Upper lobe of left lung (tissue), 6 donors: ENCODE measurements at regions not wholly inside any gene's neighbourhood (a gene's known extent, or its start where the extent isn't known, plus 50 kb on each side); places are given as distances from the start of the nearest gene placed in this dataset.

Experiments
- ATAC-seq, 2 donors: fragments of 200-7000 bp; cut with Tn5 transposase; one replicate each; pipeline ENCODE4 v1.9.1; 2022; ENCODE audit warnings: mild to moderate bottlenecking in 2 of 2, moderate library complexity in 2 of 2; ENCODE audit not compliant: low FRiP score in 2 of 2
- DNase-seq, 2 donors: peaks; one replicate each; pipeline ENCODE4 v3.0.0-alpha.2; 2019 to 2020
- H3K27ac ChIP-seq, 4 donors: fragments of 200-600 bp; sonication (generic); one replicate each; pipeline ENCODE4 v1.5.1; 2016 to 2019
- H3K27me3 ChIP-seq, 4 donors: fragments of 200-600 bp; sonication (generic); one replicate each; pipeline ENCODE4 v1.5.1; 2017 to 2019
- H3K36me3 ChIP-seq, 4 donors: fragments of 200-600 bp; sonication (generic); one replicate each; pipeline ENCODE4 v1.5.1; 2016 to 2019
- H3K4me1 ChIP-seq, 4 donors: fragments of 200-600 bp; sonication (generic); one replicate each; pipeline ENCODE4 v1.5.1; 2018 to 2019
- H3K4me3 ChIP-seq, 4 donors: fragments of 200-600 bp; sonication (generic); one replicate each; pipeline ENCODE4 v1.5.1; 2017 to 2019; ENCODE audit warnings: mild to moderate bottlenecking in 2 of 4, moderate library complexity in 1 of 4
- H3K9me3 ChIP-seq, 4 donors: fragments of 200-600 bp; sonication (generic); one replicate each; pipeline ENCODE4 v1.5.1; 2018 to 2019
- EP300 ChIP-seq, 4 donors: sonication (generic); formaldehyde crosslinking; IDR thresholded peaks; one replicate each; pipeline ENCODE4 v1.5.1; 2017; ENCODE audit warnings: antibody characterized with exemption in 4 of 4, control low read depth in 2 of 4
- POLR2A ChIP-seq, 4 donors: fragments of 450-650 bp; IDR thresholded peaks; one replicate each; pipeline ENCODE4 v1.5.1; 2016 to 2017; ENCODE audit warnings: antibody characterized with exemption in 4 of 4, mild to moderate bottlenecking in 2 of 4
- POLR2AphosphoS5 ChIP-seq, 2 donors: sonication (generic); formaldehyde crosslinking; IDR thresholded peaks; one replicate each; pipeline ENCODE4 v1.5.1; 2017; ENCODE audit warnings: antibody characterized with exemption in 2 of 2
- WGBS, 2 donors: methylation state at CpG; one replicate each; pipeline ENCODE4 v1.1.5; 2017 to 2018; 5-methylcytosine and 5-hydroxymethylcytosine counted together
- TF ChIP-seq, protein P1 (sequence below), 6 experiments: fragments of 450-650 bp in 4 of 6; fragments of 200-600 bp in 2 of 6; sonication (generic) in 2 of 6; IDR thresholded peaks; one replicate each; pipeline ENCODE4 v1.5.1; 2016 to 2019; ENCODE audit warnings: antibody characterized with exemption in 6 of 6
- donor health status: DM: no; HTN: no; CAD: no; lungs with moderate emphysema.
- donor health status: DM: no; HTN: yes; CAD: no; lungs with severe emphysema.

GRCh38 chr7:18210377-18210776 lies 182.7 kb upstream of the PRPS1L1 start:
- ATAC-seq = no peak
- WGBS, 2 donors = 69% methylated on average over 2 of the region's 2 CpGs
- H3K4me3 ChIP-seq = no peak overlapping the region
- H3K9me3 ChIP-seq = no peaks in the 10 kb centered on the region
- TF ChIP-seq, protein P1, sequence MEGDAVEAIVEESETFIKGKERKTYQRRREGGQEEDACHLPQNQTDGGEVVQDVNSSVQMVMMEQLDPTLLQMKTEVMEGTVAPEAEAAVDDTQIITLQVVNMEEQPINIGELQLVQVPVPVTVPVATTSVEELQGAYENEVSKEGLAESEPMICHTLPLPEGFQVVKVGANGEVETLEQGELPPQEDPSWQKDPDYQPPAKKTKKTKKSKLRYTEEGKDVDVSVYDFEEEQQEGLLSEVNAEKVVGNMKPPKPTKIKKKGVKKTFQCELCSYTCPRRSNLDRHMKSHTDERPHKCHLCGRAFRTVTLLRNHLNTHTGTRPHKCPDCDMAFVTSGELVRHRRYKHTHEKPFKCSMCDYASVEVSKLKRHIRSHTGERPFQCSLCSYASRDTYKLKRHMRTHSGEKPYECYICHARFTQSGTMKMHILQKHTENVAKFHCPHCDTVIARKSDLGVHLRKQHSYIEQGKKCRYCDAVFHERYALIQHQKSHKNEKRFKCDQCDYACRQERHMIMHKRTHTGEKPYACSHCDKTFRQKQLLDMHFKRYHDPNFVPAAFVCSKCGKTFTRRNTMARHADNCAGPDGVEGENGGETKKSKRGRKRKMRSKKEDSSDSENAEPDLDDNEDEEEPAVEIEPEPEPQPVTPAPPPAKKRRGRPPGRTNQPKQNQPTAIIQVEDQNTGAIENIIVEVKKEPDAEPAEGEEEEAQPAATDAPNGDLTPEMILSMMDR (IDR thresholded peaks at IDR 0.05) = no peak
- TF ChIP-seq EP300 (IDR thresholded peaks at IDR 0.05) (no peak), POLR2AphosphoS5 (IDR thresholded peaks at IDR 0.05) (no peak), POLR2A (IDR thresholded peaks at IDR 0.05) (no peak)
- no peaks in the 10 kb centered on the region for H3K4me1 ChIP-seq
- DNase-seq = no peak
- no peaks in the 10 kb centered on the region for H3K36me3 ChIP-seq
- no peak overlapping the region for H3K27ac ChIP-seq
- H3K27me3 ChIP-seq = no peaks in the 10 kb centered on the region

- Histone ChIP-seq H3K36me3 (no peaks in the 10 kb centered on the region), H3K4me1 (no peaks in the 10 kb centered on the region), H3K27ac (no peak overlapping the region), H3K27me3 (no peaks in the 10 kb centered on the region), H3K4me3 (no peak overlapping the region), H3K9me3 (no peaks in the 10 kb centered on the region)
- WGBS, 2 donors = 82 to 83% methylated on average over 3 of the region's 3 CpGs
- DNase-seq (no peak), ATAC-seq (no peak)
- TF ChIP-seq, protein P1 (IDR thresholded peaks at IDR 0.05) = no peak
- no peak for TF ChIP-seq POLR2A (IDR thresholded peaks at IDR 0.05)
- no peak for TF ChIP-seq POLR2AphosphoS5 (IDR thresholded peaks at IDR 0.05)
- no peak for TF ChIP-seq EP300 (IDR thresholded peaks at IDR 0.05)
Observed at GRCh38 chr7:18210788-18211187, 183.1 kb upstream of the PRPS1L1 start.

- ATAC-seq (no peak), DNase-seq (no peak)
- H3K36me3 ChIP-seq = no peaks in the 10 kb centered on the region
- H3K9me3 ChIP-seq = no peaks in the 10 kb centered on the region
- H3K4me3 ChIP-seq = no peak overlapping the region
- TF ChIP-seq, protein P1 (IDR thresholded peaks at IDR 0.05) = no peak
- TF ChIP-seq EP300 (IDR thresholded peaks at IDR 0.05) (no peak), POLR2A (IDR thresholded peaks at IDR 0.05) (no peak), POLR2AphosphoS5 (IDR thresholded peaks at IDR 0.05) (no peak)
- no peaks in the 10 kb centered on the region for H3K27me3 ChIP-seq
- H3K4me1 ChIP-seq = no peaks in the 10 kb centered on the region
- 65 to 72% methylated on average over 3 of the region's 3 CpGs for WGBS, 2 donors
- no peak overlapping the region for H3K27ac ChIP-seq
Observed at GRCh38 chr7:18212308-18212707, 184.7 kb upstream of the PRPS1L1 start.

DNA sequence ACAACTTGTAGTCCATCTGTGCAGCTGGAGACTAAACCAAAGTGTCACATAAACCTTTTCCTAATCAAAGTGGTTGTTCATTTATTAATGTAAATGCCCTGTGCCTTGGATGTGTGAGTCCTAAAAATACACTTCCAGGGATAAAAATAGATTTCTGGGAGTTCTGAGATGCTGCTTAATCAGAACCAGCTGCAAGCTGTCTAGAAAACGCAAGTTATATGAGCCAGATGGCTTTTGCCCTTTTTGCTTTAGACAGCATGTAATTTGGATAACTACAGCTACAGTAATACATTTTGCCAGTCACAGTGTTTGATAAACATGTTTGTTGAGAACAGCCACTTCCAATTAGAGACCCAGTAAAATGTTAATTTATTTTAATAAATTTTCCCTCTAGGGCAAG lies 185.1 kb upstream of the PRPS1L1 start:
- Histone ChIP-seq H3K9me3 (no peaks in the 10 kb centered on the region), H3K4me3 (no peak overlapping the region), H3K27me3 (no peaks in the 10 kb centered on the region), H3K27ac (no peak overlapping the region), H3K36me3 (no peaks in the 10 kb centered on the region), H3K4me1 (no peaks in the 10 kb centered on the region)
- 69 to 71% methylated on average over 1 of the region's 1 CpG for WGBS, 2 donors
- ATAC-seq (no peak), DNase-seq (no peak)
- no peak for TF ChIP-seq POLR2AphosphoS5 (IDR thresholded peaks at IDR 0.05)
- no peak for TF ChIP-seq POLR2A (IDR thresholded peaks at IDR 0.05)
- no peak for TF ChIP-seq EP300 (IDR thresholded peaks at IDR 0.05)
- TF ChIP-seq, protein P1 (IDR thresholded peaks at IDR 0.05) = no peak

GRCh38 chr7:18213652-18214051 lies 186.0 kb upstream of the PRPS1L1 start:
- WGBS, 2 donors = 57 to 59% methylated on average over 1 of the region's 1 CpG
- no peak overlapping the region for H3K4me3 ChIP-seq
- no peaks in the 10 kb centered on the region for H3K9me3 ChIP-seq
- no peak for TF ChIP-seq EP300 (IDR thresholded peaks at IDR 0.05)
- TF ChIP-seq, protein P1 (IDR thresholded peaks at IDR 0.05) = no peak
- no peak for TF ChIP-seq POLR2A (IDR thresholded peaks at IDR 0.05)
- TF ChIP-seq POLR2AphosphoS5 (IDR thresholded peaks at IDR 0.05) = no peak
- ATAC-seq (no peak), DNase-seq (no peak)
- no peak overlapping the region for H3K27ac ChIP-seq
- no peaks in the 10 kb centered on the region for H3K36me3 ChIP-seq
- H3K4me1 ChIP-seq = no peaks in the 10 kb centered on the region
- no peaks in the 10 kb centered on the region for H3K27me3 ChIP-seq
